OCI-M1 (cell line): ENCODE measurements at regions not wholly inside any gene's neighbourhood (a gene's known extent, or its start where the extent isn't known, plus 50 kb on each side); places are given as distances from the start of the nearest gene placed in this dataset.
"Not testable (repeated sequence)": the region's sequence is repeated elsewhere in the genome, so short reads cannot be mapped to it uniquely, and the experiment has no call there.

ENCODE experiments used
- DNase-seq: peaks from one replicate; lab custom pipeline; 2025; lab: John Stamatoyannopoulos, UW

- DNase-seq, result not testable (repeated sequence)
These were observed 915.2 kb downstream of the BRD1 start for GRCh38 chr22:48912356-48913066.

- not testable (repeated sequence) for DNase-seq
These were observed 916.0 kb downstream of the BRD1 start for GRCh38 chr22:48911647-48912046.

GRCh38 chr22:48911067-48911466 is 916.6 kb downstream of the BRD1 start:
- DNase-seq, result not testable (repeated sequence)

GRCh38 chr22:48908547-48908946 is 919.1 kb downstream of the BRD1 start:
- no peak for DNase-seq

- DNase-seq, result no peak
These were observed 920.1 kb downstream of the BRD1 start for GRCh38 chr22:48907591-48907990.

- DNase-seq, result no peak
These were observed 921.3 kb downstream of the BRD1 start for GRCh38 chr22:48906216-48906835.

GRCh38 chr22:48905206-48905975 is 922.3 kb downstream of the BRD1 start:
- no peak for DNase-seq

- no peak for DNase-seq
These were observed 924.6 kb downstream of the BRD1 start for GRCh38 chr22:48902983-48903650.

- no peak for DNase-seq
These were observed 925.4 kb downstream of the BRD1 start for GRCh38 chr22:48902001-48902869.

GRCh38 chr22:48901324-48901723 is 926.3 kb downstream of the BRD1 start:
- DNase-seq, result no peak

GRCh38 chr22:48900626-48901025 is 927.0 kb downstream of the BRD1 start:
- DNase-seq, result no peak

- no peak for DNase-seq
These were observed 927.4 kb downstream of the BRD1 start for GRCh38 chr22:48900327-48900597.

- DNase-seq, result no peak
These were observed 927.9 kb downstream of the BRD1 start for GRCh38 chr22:48899523-48900326.

GRCh38 chr22:48898524-48899250 is 929.0 kb downstream of the BRD1 start:
- no peak for DNase-seq

GRCh38 chr22:48897645-48898370 is 929.9 kb downstream of the BRD1 start:
- DNase-seq, result no peak

- DNase-seq, result no peak
These were observed 930.7 kb downstream of the BRD1 start for GRCh38 chr22:48896766-48897644.

- DNase-seq, result no peak
These were observed 931.6 kb downstream of the BRD1 start for GRCh38 chr22:48895831-48896765.
